PC-9 (cell line): ENCODE measurements at regions not wholly inside any gene's neighbourhood (a gene's known extent, or its start where the extent isn't known, plus 50 kb on each side); places are given as distances from the start of the nearest gene placed in this dataset.

Source experiments
- BruUV-seq: library from RNA; stranded (reverse); fragments of 400-500 nt; replicated peaks from 2 replicates; lab custom pipeline; 2021; lab: Mats Ljungman, UMichigan
- CTCF ChIA-PET: fragments of 300-600 bp; sonication (Branson Sonifier 250); formaldehyde crosslinking; loops from one replicate; lab custom pipeline; 2022; ENCODE audit warnings: antibody characterized with exemption; lab: Charles Lee
- POLR2A ChIA-PET: fragments of 300-600 bp; sonication (Branson Sonifier 250); formaldehyde crosslinking; loops from one replicate; lab custom pipeline; 2022; ENCODE audit warnings: antibody characterized with exemption; ENCODE audit not compliant: unreplicated experiment; lab: Charles Lee
- DNase-seq, 2 experiments: peaks; one replicate each; pipeline versions ENCODE4 v3.0.0 to v3.0.0-alpha.2; 2015 to 2022; ENCODE audit warnings: mixed read lengths in 1 of 2
- H2AFZ ChIP-seq: fragments of 200-600 bp; sonication (generic); 2 replicates; pipeline ENCODE4 v1.8.1; 2017; ENCODE audit warnings: antibody characterized with exemption
- H3F3A ChIP-seq: fragments of 200-600 bp; sonication (generic); 2 replicates; pipeline ENCODE4 v1.8.1; 2017; ENCODE audit warnings: antibody characterized with exemption, mild to moderate bottlenecking, low read depth; ENCODE audit not compliant: insufficient read depth
- H3K27ac ChIP-seq: fragments of 200-600 bp; sonication (generic); 2 replicates; pipeline ENCODE4 v1.6.1; 2016; ENCODE audit warnings: mixed run types
- H3K27me3 ChIP-seq: fragments of 200-600 bp; sonication (generic); 2 replicates; pipeline ENCODE4 v1.6.1; 2016; ENCODE audit warnings: low read depth, mixed run types; ENCODE audit not compliant: insufficient read depth
- H3K36me3 ChIP-seq: fragments of 200-600 bp; sonication (generic); 2 replicates; pipeline ENCODE4 v1.6.1; 2016; ENCODE audit warnings: low read depth, mixed run types
- H3K4me1 ChIP-seq: fragments of 200-600 bp; sonication (generic); replicated peaks from 2 replicates; pipeline ENCODE4 v1.6.1; 2016; ENCODE audit warnings: mixed run types; ENCODE audit not compliant: insufficient read depth
- H3K4me2 ChIP-seq: fragments of 200-600 bp; sonication (generic); 2 replicates; pipeline ENCODE4 v1.6.1; 2017; ENCODE audit warnings: mixed run types
- H3K4me3 ChIP-seq: fragments of 200-600 bp; sonication (generic); 2 replicates; pipeline ENCODE4 v1.6.1; 2016; ENCODE audit warnings: mixed run types
- H3K79me2 ChIP-seq: fragments of 200-600 bp; sonication (generic); 2 replicates; pipeline ENCODE4 v1.6.1; 2017; ENCODE audit warnings: low read depth, mixed run types
- H3K9me2 ChIP-seq: fragments of 200-600 bp; sonication (generic); 2 replicates; pipeline ENCODE4 v1.8.1; 2017; ENCODE audit warnings: mild to moderate bottlenecking; ENCODE audit not compliant: insufficient read depth
- H3K9me3 ChIP-seq: fragments of 200-600 bp; sonication (generic); 2 replicates; pipeline ENCODE4 v1.8.1; 2016; ENCODE audit warnings: low read depth; ENCODE audit not compliant: insufficient read depth
- H4K20me1 ChIP-seq: fragments of 200-600 bp; sonication (generic); 2 replicates; pipeline ENCODE4 v1.8.1; 2017; ENCODE audit not compliant: insufficient read depth
- EZH2 ChIP-seq: fragments of 200-600 bp; sonication (generic); IDR thresholded peaks from 2 replicates; pipeline ENCODE4 v1.8.0; 2017; ENCODE audit warnings: antibody characterized with exemption, low read depth
- intact Hi-C: fragments of 100-400 bp; cut with micrococcal nuclease; formaldehyde crosslinking; loops from one replicate; pipeline ENCODE4 v1.10.0; 2022; ENCODE audit not compliant: unreplicated experiment
- TF ChIP-seq, protein P1 (sequence below): fragments of 200-600 bp; sonication (generic); conservative IDR thresholded peaks from 2 replicates; pipeline ENCODE4 v1.6.1; 2017; ENCODE audit warnings: mixed run types, antibody characterized with exemption, mild to moderate bottlenecking, moderate library complexity

DNA sequence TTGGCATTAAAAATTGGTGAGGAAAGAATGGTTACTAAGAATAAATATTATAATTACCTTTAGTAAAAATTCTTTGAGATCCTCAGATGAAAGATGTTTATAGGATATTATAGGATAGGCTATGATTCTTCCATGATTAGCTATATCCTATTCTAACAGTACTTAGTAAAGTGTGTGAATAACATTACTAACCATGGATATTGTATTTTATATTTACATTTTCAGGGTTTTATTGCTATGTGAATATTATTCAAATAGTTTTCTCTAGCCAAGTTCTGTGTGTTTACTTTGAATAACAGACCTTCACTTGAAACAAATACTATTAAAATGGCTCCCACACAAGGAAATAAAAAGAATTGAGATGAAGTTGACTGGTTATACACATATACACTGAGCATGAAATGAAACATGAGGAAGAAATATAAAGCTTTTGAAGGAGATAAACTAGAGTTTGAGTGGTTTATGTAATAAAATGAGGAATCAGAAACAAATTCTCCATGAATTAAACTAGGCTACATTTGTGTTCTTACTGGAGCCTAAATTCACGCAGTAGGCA lies 479.4 kb upstream of the PKN2 start:
- TF ChIP-seq, protein P1, sequence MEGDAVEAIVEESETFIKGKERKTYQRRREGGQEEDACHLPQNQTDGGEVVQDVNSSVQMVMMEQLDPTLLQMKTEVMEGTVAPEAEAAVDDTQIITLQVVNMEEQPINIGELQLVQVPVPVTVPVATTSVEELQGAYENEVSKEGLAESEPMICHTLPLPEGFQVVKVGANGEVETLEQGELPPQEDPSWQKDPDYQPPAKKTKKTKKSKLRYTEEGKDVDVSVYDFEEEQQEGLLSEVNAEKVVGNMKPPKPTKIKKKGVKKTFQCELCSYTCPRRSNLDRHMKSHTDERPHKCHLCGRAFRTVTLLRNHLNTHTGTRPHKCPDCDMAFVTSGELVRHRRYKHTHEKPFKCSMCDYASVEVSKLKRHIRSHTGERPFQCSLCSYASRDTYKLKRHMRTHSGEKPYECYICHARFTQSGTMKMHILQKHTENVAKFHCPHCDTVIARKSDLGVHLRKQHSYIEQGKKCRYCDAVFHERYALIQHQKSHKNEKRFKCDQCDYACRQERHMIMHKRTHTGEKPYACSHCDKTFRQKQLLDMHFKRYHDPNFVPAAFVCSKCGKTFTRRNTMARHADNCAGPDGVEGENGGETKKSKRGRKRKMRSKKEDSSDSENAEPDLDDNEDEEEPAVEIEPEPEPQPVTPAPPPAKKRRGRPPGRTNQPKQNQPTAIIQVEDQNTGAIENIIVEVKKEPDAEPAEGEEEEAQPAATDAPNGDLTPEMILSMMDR = no peak
- no peak for TF ChIP-seq EZH2
- intact Hi-C loops = no loop called here
- DNase-seq = no peak
- Histone ChIP-seq H3K4me1 (no peaks in the 10 kb centered on the region), H3K9me3 (no peaks in the 10 kb centered on the region; the same call in 1 of the 2 replicates), H3K4me2 (no peak overlapping the region), H3K27me3 (no peaks in the 10 kb centered on the region), H3K79me2 (no peaks in the 10 kb centered on the region), H3K36me3 (no peaks in the 10 kb centered on the region), H3F3A (no peaks in the 10 kb centered on the region), H3K9me2 (no peaks in the 10 kb centered on the region), H2AFZ (no peak overlapping the region), H3K4me3 (no peak overlapping the region), H3K27ac (no peak overlapping the region), H4K20me1 (no peaks in the 10 kb centered on the region)
- BruUV-seq = no TSS peak
- POLR2A ChIA-PET = no interaction called here
- CTCF ChIA-PET = no interaction called here

DNA sequence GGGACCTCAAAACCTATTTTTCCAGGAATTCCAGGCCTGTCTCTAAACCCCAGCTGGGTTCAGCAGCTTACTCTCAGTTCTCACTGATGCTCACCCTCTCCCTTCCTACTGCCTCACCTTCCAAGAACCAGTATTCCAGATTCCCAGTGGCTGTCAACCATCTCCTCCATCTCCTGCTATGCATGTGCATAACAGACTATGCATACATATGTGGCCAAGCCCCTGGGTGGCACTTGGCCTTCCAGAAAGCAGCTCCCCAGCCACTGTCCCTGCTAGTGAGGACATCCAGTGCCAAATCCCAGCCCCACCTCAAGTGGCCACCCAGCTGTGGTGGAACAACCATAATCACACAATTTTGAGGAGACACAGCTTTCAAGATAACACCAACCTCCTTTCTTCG lies 475.7 kb upstream of the PKN2 start:
- TF ChIP-seq, protein P1 = no peak
- no peak for TF ChIP-seq EZH2
- Histone ChIP-seq H4K20me1 (no peaks in the 10 kb centered on the region), H3F3A (no peaks in the 10 kb centered on the region), H3K27ac (no peak overlapping the region), H3K4me1 (no peaks in the 10 kb centered on the region), H2AFZ (no peak overlapping the region), H3K9me3 (no peaks in the 10 kb centered on the region), H3K4me3 (no peak overlapping the region), H3K36me3 (no peaks in the 10 kb centered on the region), H3K79me2 (no peaks in the 10 kb centered on the region), H3K4me2 (no peak overlapping the region), H3K27me3 (no peaks in the 10 kb centered on the region), H3K9me2 (no peaks in the 10 kb centered on the region)
- DNase-seq = no peak
- ChIA-PET CTCF (no interaction called here), POLR2A (no interaction called here)
- intact Hi-C loops = no loop called here
- BruUV-seq = no TSS peak

GRCh38 chr1:88210103-88210787 lies 473.8 kb upstream of the PKN2 start:
- Histone ChIP-seq H3K4me3 (no peak overlapping the region), H4K20me1 (no peaks in the 10 kb centered on the region), H3K36me3 (no peaks in the 10 kb centered on the region), H3K9me2 (no peaks in the 10 kb centered on the region), H2AFZ (no peak overlapping the region), H3K27me3 (no peaks in the 10 kb centered on the region), H3K4me1 (no peaks in the 10 kb centered on the region), H3F3A (no peaks in the 10 kb centered on the region), H3K79me2 (no peaks in the 10 kb centered on the region), H3K4me2 (no peak overlapping the region), H3K27ac (no peak overlapping the region), H3K9me3 (no peaks in the 10 kb centered on the region)
- no peak for DNase-seq
- POLR2A ChIA-PET = no interaction called here
- intact Hi-C loops = no loop called here
- BruUV-seq = no TSS peak
- TF ChIP-seq, protein P1 = no peak
- no peak for TF ChIP-seq EZH2
- CTCF ChIA-PET = no interaction called here
